NCI-H748 (cell line): ENCODE measurements at regions not wholly inside any gene's neighbourhood (a gene's known extent, or its start where the extent isn't known, plus 50 kb on each side); places are given as distances from the start of the nearest gene placed in this dataset.
"Not testable (repeated sequence)": the region's sequence is repeated elsewhere in the genome, so short reads cannot be mapped to it uniquely, and the experiment has no call there.

Experiments
- DNase-seq: peaks from one replicate; lab custom pipeline; 2025; ENCODE audit not compliant: unreplicated experiment; lab: John Stamatoyannopoulos, UW

DNA sequence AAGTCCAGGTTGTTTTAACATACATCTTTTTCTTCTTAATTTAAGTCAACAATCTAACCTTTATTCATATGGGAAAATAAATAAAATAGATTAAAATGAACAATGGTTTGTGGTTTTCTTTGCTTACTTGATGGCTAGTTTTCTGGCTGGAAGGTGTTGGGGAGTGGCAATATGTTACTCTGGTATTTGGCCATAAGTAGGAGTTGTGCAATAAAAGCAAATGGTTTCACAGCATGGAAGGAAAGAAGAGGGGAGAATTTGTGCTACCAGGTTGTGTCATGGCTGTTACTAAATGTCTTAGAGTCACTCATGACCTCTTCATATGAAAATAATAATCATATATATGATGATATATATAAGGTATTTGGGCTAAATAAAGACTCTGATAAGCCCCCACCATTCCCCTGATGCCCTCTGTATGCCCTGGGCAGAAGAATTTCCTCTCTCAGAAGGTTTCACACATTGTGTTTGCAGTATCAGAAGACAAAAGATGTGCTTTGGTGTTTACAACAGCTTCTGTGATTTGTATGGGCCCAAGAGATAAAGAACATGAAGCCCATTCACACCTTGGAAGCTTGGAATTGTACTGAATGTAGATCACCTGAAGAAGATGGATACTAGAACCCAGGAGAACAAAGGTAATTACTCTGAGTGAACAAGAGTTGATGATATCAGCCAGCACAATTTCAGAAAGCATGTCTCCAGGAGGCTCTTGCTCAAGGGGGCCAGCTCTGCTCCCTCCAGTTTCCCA lies 160.9 kb downstream of the ALG10B start:
- no peak for DNase-seq

DNA sequence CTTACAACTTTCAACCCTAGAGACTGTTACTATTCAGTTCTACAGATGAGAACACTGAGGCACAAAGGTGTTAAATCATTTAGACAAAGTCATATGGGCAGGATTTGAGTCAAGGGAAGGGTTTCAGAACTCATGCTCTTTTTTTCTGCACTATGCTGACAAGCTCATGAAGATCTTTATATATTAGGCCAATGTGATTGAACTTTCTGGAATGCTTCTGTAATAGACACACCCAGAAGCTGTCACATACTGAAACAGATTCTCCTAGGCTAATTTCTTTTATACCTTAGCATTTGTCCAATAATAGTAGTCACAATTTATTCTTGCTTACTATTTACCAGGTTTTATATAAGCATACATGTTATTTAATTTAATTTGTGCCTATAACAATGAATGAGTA lies 164.0 kb downstream of the ALG10B start:
- DNase-seq: no peak

DNA sequence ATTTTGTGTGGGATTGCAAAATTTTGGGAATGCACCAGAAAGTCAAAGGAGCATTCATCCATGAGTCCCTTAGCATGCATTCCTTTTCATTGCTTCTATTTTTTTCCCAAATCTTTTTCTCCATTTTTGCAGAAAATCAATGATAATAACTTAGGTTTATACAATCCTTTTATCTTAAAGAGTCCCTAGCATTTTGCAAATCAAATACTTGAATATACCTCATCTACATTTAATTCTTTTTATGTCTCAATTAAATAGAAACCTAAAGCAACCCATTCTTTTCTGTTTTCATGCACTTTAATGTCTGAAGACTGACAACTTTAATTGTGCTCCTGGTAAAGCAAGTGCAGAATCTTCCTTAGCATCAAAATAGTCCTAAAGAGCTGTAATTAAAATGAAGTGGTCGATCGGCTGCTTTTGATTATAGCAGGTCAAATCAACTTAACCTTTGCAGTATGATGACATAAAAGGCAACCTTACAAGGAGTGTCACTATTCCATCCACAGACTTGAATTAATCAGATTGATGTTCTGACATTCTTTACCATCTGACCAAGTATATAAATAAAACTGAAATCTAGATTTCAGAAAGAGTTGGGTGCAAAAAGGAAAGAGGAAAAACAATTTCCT lies 168.4 kb downstream of the ALG10B start:
- no peak for DNase-seq

DNA sequence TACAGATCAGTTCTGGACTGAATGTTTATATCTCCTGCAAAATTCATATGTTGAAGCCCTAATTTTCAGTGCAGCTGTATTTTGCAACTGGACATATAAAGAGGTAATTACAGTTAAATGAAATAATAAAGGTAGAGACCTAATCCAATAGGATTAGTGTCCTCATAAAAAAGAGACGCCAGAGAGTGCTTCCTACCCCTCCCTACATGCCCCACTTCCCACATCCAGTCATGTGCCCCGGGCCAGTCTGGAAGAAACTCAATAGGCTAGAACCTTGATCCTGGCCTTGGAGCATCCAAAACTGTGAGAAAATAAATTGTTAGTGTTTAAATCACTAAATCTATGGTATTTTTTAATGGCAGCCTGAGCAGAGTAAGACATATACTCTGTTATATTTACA lies 172.3 kb downstream of the ALG10B start:
- no peak for DNase-seq

GRCh38 chr12:38490073-38490472 lies 173.5 kb downstream of the ALG10B start:
- no peak for DNase-seq

DNA sequence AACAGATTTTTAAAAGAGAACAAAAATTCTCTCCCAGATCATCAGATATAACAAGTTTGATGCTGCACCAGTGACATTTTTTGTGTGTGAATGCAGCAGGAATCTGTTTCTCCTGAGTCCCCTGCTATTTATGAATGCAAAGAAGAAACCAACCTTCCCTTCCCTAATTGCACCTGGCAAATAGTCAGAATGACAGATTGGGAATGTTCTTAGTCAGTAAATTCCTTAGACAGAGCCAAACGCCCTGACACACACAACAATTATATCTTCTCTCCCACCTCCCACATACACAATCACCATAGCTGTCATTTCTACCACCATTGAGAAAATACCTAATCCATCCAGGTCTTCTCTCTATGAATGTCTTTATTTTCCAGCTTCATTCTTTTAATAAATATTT lies 174.4 kb downstream of the ALG10B start:
- no peak for DNase-seq

DNA sequence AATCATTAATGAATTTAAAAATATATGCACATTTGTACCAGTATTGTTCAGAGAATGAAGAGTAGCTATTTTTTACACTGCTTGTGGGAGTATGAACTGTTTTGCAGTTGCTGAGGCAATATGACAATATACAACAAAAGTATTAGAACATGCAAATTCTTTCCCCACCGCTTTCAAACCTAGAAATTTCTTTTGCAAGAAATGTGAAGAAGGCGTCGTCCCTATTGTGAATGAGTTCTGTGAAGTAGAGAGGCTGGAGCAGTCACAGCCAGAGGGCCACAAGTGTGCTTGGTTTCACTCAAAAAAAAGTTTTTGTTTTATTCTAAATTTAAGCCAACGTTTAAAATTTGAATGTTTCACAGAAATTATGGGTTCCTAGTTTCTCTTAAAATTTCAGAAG lies 184.9 kb downstream of the ALG10B start:
- DNase-seq: no peak

DNA sequence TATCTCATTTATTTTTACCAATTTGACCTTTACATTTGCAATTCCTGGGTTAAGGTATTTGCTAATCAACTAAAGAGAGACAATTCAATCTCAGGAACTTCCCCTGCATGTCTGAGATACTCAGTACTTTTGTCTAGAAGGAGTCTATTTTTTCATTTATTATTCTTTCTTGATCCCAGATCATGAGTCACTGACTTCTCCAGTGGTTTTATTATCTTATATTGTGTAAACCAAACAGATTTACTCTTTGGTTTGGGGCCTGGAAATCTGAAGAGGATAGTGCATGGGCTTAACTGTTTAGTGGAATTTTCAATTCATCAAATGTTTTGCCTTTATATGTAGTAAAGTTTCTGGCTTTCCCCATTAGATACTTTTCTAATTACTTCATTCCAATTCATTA lies 185.4 kb downstream of the ALG10B start:
- DNase-seq: no peak

DNA sequence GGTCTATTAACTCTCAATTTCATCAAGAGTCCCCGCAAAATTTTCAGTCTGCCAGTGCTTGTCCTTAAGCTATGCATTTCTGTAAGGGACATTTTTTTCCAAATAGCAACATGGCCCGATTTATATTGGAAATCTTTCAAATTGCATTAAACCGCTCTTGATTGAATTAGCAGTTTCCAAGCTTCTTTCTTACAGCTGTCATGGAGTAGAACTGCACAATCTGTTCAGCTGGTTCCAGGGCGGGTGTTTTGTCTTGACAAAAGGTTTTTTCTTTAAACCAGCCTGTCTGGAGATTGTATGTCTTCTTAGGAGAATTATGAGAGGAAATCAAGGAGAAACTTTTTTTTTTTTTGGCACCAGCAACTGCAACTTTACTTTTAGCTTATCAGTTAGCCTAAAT lies 185.8 kb downstream of the ALG10B start:
- DNase-seq: no peak

GRCh38 chr12:38507839-38508238 lies 191.3 kb downstream of the ALG10B start:
- DNase-seq: no peak

DNA sequence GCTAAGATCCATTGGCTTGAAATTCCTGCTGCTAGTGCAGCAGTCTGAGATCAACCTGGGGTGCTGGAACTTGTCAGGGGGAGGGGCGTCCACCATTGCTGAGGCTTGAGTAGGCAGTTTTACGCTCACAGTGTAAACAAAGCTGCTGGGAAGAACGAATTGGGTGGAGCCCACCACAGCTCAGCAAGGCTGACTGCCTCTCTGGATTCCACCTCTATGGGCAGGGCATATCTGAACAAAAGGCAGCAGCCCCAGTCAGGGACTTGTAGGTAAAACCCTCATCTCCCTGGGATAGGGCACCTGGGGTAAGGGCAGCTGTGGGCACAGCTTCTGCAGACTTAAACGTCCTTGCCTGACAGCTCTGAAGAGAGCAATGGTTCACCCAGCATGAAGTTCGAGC lies 191.7 kb downstream of the ALG10B start:
- DNase-seq: peak; percentile 4

GRCh38 chr12:38515912-38516311 lies 199.3 kb downstream of the ALG10B start:
- no peak for DNase-seq

GRCh38 chr12:38516418-38516817 lies 199.8 kb downstream of the ALG10B start:
- no peak for DNase-seq

GRCh38 chr12:38523920-38524319 lies 207.3 kb downstream of the ALG10B start:
- no peak for DNase-seq

- DNase-seq: no peak
These were observed 211.1 kb downstream of the ALG10B start for GRCh38 chr12:38527631-38528030.

GRCh38 chr12:38528527-38528926 lies 212.0 kb downstream of the ALG10B start:
- DNase-seq: no peak

GRCh38 chr12:38529281-38529680 lies 212.7 kb downstream of the ALG10B start:
- DNase-seq: not testable (repeated sequence)

DNA sequence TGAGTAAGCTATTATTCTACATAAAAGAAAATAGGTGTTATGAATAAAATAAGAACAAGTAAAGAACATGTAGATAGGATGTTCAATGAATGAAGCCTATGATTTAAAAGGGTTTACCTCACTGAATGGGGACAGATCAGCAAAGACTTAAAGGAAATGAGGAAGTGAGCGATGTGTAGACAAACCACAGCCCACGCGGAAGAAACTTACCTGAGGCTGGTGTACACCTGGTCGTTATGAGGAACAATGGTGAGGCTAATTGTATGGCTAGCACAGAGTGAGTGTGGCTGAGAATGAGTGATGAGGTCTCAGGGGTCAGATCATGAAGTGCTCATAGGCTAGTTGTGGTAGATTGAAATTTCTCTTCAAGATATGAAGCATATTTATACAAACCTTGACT lies 221.7 kb downstream of the ALG10B start:
- DNase-seq: no peak

DNA sequence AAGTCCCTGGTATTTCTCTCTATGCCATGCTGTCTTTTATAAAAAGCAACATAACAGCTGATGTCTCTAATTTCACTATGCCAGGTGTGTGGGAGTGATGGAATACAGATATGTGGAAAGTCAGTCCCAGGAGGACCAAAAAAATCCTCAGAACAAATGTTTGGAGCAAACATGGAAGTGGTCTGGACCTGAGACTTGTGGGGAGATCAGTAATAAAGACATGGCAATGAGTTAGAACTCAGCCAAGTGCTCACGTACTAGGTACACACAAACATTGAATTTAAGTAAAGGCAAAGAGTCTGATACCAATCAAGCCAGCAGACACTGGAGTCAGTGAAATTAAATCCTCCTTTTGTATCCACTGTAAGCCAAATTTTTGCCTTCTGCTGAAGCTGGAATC lies 223.6 kb downstream of the ALG10B start:
- no peak for DNase-seq

- no peak for DNase-seq
These were observed 225.3 kb downstream of the ALG10B start for GRCh38 chr12:38541849-38542248.

DNA sequence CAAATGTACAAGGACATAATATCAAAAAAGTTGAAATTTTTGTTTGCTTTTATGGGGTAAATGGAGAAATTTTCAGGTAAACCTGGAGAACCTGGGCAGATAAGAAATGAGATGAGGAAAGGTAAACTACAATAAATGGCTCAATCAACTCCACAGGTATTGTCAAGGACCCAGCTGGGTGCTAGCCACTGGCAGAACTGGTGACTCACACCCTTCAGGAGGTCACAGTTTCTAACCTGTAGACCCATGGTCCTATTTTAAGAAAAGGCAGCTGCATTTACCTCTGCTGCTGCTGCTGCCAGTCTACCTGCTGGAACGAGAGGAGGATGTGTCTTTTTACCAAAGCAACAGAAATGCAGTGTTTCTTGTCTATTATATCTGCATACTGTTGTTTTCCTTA lies 226.6 kb downstream of the ALG10B start:
- no peak for DNase-seq

DNA sequence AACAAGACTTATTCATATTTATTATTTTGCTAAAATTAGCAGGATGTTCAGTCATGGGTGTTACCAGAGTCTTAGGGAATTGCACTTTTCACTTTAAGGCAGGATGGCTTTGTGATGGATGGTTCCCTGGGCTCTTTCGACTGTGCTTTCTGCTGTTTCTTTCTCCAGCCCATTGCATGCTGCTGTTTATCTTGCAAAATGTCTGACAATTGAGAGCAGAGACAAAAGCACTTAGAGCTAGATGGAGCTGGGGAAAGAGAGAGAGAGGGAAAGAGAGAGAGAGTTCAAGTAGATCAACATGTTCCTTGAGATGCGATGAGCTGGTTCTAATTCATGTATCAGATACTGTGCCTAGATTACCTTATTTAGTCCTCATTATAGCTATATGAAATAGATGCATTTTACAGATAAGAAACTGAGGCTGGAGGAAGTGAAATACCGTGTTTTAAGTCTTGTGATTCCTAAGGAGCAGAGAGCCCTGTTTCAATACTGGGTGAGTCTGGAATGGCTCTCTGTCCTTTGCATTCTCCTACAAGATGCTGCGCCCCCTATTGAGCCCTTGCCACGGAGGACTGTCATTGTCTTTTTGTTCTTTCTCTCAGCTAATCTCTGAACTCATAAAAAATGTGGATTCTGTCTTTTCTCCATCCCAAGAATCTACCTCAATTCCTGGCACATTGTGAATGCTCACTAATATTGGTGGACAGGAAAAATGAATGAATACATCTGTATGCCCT lies 227.9 kb downstream of the ALG10B start:
- no peak for DNase-seq
